Subcutaneous abdominal adipose tissue (tissue), 5 donors: ENCODE measurements at regions not wholly inside any gene's neighbourhood (a gene's known extent, or its start where the extent isn't known, plus 50 kb on each side); places are given as distances from the start of the nearest gene placed in this dataset.

Experiments
- H3K27ac ChIP-seq: one replicate; pipeline ENCODE4 v1.7.0; 2013; ENCODE audit warnings: low read depth, mild to moderate bottlenecking, inconsistent platforms, low read length, moderate library complexity
- H3K27me3 ChIP-seq, 5 donors: one replicate each; pipeline ENCODE4 v1.7.0; 2013; ENCODE audit warnings: low read length in 5 of 5, inconsistent platforms in 1 of 5; ENCODE audit not compliant: control insufficient read depth in 5 of 5, insufficient read depth in 4 of 5
- H3K36me3 ChIP-seq, 5 donors: one replicate each; pipeline ENCODE4 v1.7.0; 2013; ENCODE audit warnings: low read length in 5 of 5; ENCODE audit not compliant: control insufficient read depth in 5 of 5, insufficient read depth in 5 of 5
- H3K4me1 ChIP-seq, 5 donors: one replicate each; pipeline ENCODE4 v1.7.0; 2013; ENCODE audit warnings: low read length in 5 of 5, mild to moderate bottlenecking in 3 of 5, moderate library complexity in 1 of 5; ENCODE audit not compliant: control insufficient read depth in 5 of 5, insufficient read depth in 5 of 5
- H3K4me3 ChIP-seq, 5 donors: one replicate each; pipeline ENCODE4 v1.7.0; 2013; ENCODE audit warnings: low read length in 5 of 5, low read depth in 1 of 5
- H3K9ac ChIP-seq, 5 donors: one replicate each; pipeline ENCODE4 v1.7.0; 2013; ENCODE audit warnings: low read length in 5 of 5, mild to moderate bottlenecking in 4 of 5, moderate library complexity in 3 of 5
- H3K9me3 ChIP-seq, 5 donors: one replicate each; pipeline ENCODE4 v1.7.0; 2013; ENCODE audit warnings: low read length in 5 of 5; ENCODE audit not compliant: control insufficient read depth in 5 of 5
- donor health status: healthy.
- donor health status: healthy.
- donor health status: healthy.
- donor health status: healthy.
- donor health status: healthy.

DNA sequence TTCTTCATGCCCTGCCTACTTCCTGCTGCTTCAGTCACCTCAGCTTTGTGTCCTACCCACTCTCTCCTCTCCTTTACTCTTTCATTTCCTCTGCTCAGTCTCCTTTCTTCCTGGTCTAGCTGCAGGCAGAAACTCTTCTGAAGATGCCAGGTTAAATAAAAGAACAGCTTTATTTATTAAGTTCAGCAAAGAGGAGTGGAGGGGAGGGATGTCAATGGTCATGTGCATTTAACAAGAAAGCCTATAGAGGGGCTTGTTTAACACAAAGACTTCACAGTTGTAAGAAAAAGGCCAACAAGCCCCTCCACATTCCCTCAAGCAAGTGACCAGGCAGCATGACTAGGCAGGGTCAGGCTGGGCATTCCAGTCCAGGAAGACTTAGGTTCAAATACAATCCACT lies 609.2 kb downstream of the INSC start:
- no peak overlapping the region for H3K4me3 ChIP-seq

DNA sequence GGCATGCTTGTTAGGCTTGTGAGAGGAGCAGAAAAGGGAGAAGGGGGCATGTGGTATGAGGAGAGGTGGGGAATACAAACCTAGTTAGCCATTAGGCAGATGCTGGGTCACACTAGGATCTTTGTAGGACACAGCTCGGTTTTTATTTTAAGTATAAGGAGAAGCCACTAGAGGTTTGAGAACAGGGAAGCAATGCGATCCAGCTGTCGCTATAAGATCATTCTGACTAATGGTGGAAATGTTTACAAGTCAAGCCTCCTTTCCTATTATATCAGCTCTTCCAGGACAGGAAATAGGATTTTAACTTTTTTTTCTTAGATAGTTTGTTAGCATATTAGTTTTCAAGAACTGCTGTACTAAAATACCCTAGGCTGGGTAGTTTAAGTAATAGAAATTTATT lies 609.9 kb downstream of the INSC start:
- Histone ChIP-seq H3K27ac (no peak overlapping the region), H3K4me3 (no peak overlapping the region), H3K4me1 (no peaks in the 10 kb centered on the region)

More for the DNA sequence above, 609.2 kb downstream of the INSC start:
- Histone ChIP-seq H3K9ac (no peak overlapping the region), H3K36me3 (no peaks in the 10 kb centered on the region), H3K9me3 (peaks cover 0 to 6% (median 0%) of the 10 kb centered on the region in 5 donors), H3K27ac (no peak overlapping the region), H3K4me1 (no peaks in the 10 kb centered on the region), H3K27me3 (peaks cover 0 to 5% (median 0%) of the 10 kb centered on the region in 5 donors)

DNA sequence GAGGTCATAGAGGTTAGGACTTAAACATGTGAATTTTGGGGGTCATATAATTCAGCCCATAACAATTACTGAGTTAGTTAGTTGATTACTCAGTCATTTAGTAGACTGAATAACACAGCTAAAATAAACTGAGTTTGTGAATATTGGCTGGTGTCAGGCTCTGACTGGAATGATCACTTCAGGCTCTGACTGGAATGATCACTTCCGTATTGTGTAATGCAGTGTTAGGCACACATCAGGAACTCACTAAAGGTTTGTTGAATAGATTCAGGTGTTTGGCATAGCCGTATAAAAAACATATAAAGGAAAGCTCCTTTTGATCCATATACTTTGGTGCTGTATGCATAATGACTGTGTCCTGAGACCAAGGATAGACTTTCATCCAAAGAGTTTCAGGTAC lies 610.5 kb downstream of the INSC start:
- Histone ChIP-seq H3K27ac (no peak overlapping the region), H3K4me3 (no peak overlapping the region), H3K27me3 (peaks cover 0 to 3% (median 0%) of the 10 kb centered on the region in 5 donors), H3K36me3 (no peaks in the 10 kb centered on the region), H3K9me3 (peaks cover 0 to 6% (median 0%) of the 10 kb centered on the region in 5 donors), H3K9ac (no peak overlapping the region), H3K4me1 (no peaks in the 10 kb centered on the region)

More for the DNA sequence above, 609.9 kb downstream of the INSC start:
- no peak overlapping the region for H3K9ac ChIP-seq
- no peaks in the 10 kb centered on the region for H3K36me3 ChIP-seq
- peaks cover 0 to 6% (median 0%) of the 10 kb centered on the region in 5 donors for H3K9me3 ChIP-seq
- H3K27me3 ChIP-seq, result peaks cover 0 to 3% (median 0%) of the 10 kb centered on the region in 5 donors

DNA sequence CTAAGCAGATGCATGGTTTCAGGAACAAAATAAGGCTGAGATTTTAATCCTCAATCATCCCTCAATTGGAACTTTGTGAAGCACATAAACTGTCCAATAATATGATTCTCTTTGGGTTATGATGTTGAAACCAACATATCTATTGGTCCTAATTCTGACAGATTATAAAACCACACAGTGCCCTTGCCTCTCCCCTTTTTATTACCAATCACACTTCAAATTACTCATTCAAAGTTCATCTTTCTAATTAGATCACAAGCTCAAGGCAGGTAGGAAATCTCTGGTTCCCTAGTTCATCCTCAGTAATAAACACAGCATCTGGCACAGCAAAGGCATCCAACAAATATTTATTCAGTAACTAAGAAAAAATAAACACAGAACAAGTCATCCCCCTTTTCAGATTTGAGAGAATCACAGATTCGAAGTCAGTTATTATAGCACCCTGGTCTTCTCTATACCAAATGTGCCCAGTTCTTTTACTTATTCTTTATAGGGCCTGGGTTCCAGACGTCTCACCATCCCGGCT lies 611.6 kb downstream of the INSC start:
- no peaks in the 10 kb centered on the region for H3K36me3 ChIP-seq
- H3K27me3 ChIP-seq, result peaks cover 0 to 3% (median 0%) of the 10 kb centered on the region in 5 donors
- H3K9ac ChIP-seq, result no peak overlapping the region
- no peak overlapping the region for H3K4me3 ChIP-seq
- H3K27ac ChIP-seq, result no peak overlapping the region
- no peaks in the 10 kb centered on the region for H3K4me1 ChIP-seq
- peaks cover 0 to 6% (median 0%) of the 10 kb centered on the region in 5 donors for H3K9me3 ChIP-seq

DNA sequence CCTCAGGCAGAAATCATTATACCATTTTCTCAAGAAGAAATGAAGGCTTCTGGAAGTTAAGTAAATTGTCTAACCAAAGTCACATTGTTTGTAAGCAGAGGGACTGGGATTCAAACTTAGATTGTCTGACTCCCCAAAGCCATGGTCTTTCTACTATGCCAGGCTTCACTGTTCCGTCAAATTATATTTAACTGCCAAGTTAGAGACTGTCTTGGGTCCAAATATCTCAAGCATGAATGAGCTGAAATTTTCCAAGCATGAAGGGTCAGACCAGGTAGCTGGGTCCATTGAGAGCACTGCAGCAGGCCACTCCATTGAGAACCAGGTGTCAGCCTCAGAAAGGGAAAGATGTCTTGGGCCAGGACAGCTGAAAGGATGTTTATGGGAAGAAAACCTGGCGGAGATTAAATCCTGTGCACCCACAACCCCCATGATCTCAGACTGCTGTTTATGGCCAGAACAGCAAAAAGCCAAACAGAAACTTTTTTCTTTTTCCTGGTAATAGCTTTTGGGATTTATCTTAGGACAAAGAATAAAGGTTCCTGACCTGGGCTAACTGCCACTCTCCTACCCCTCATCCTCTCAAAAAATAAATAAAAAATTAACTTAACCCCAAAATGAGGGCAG lies 612.3 kb downstream of the INSC start:
- Histone ChIP-seq H3K4me1 (no peaks in the 10 kb centered on the region), H3K27me3 (peaks cover 0 to 3% (median 0%) of the 10 kb centered on the region in 5 donors), H3K9ac (no peak overlapping the region), H3K4me3 (no peak overlapping the region), H3K36me3 (no peaks in the 10 kb centered on the region), H3K9me3 (peaks cover 0 to 4% (median 0%) of the 10 kb centered on the region in 5 donors), H3K27ac (no peak overlapping the region)

DNA sequence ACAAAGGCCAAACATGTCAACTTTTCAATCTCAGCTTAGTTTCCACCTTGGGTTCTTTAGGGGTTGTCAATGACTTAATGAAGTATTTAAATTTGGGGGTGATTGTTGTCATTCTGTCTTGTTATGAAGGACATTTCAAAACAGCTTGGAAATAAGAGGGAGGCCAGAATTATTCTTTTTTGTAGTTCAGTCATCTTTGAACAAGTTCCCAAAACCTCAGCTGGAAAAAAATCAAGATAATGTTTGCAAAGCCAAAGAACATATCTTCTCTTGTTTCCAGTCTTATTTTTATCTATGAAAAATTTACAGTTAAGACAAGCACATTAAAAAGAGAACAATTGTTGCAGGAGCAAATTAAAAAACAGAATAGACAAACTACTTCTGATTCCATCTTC lies 612.8 kb downstream of the INSC start:
- H3K4me1 ChIP-seq, result no peaks in the 10 kb centered on the region
- peaks cover 0 to 3% (median 0%) of the 10 kb centered on the region in 5 donors for H3K27me3 ChIP-seq
- no peak overlapping the region for H3K9ac ChIP-seq
- H3K9me3 ChIP-seq, result no peaks in the 10 kb centered on the region
- H3K27ac ChIP-seq, result no peak overlapping the region
- no peaks in the 10 kb centered on the region for H3K36me3 ChIP-seq
- no peak overlapping the region for H3K4me3 ChIP-seq

DNA sequence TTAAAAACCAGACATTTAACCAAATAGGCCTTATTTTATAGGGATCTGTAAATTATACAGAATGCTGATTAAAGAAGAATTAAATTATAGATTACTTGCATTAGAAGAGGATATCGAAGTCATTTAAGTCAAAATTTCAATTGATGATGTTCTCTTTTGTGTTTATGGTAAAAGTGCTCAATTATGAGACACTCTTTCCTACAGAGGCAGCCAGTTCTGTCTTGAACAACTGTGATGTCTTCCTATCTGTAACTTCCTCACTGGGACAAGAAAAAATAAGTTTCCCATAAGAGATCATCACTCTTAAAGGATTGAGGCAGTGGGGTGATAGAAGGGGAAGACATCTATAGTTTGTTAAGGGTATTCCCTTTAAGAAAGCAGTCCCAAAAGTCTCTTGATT lies 613.5 kb downstream of the INSC start:
- Histone ChIP-seq H3K9me3 (no peaks in the 10 kb centered on the region), H3K27ac (no peak overlapping the region)

DNA sequence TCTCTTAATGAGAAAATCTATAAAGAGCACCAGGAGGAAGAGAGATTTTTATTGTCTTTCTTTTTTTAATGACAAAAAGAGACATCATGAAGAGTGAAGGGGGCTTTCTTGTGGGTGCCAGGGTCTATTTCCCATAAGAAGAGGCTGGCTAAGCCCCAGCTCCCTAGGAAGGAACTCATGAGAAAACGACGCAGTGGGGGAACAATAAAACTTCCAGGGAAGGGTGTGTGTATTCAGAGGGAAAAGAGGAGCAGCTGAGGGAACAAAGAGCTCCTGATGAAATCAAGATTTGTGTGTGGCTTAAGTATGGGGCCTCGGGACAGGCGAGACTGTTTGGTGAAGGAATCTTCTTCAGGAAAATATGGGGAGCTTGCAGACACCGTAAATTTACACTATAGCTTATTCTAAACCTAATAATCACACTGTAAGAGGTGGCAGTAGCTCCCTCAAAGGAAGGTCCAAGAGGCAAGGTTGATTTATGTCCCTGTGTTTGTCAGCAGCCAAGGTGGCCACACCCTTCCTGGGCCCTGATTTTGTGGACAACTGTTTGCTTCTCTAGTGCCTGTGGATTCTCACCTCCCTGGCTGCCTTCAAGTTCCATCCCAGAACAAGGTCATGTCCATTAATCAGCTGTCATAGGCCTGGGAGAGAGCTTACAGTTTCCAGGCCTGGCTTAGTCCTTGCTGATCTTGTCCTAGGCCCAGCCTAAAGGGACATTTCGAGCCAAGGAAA lies 615.7 kb downstream of the INSC start:
- no peaks in the 10 kb centered on the region for H3K9me3 ChIP-seq
- no peaks in the 10 kb centered on the region for H3K4me1 ChIP-seq
- H3K36me3 ChIP-seq, result no peaks in the 10 kb centered on the region
- H3K27me3 ChIP-seq, result no peaks in the 10 kb centered on the region
- no peak overlapping the region for H3K4me3 ChIP-seq
- H3K27ac ChIP-seq, result no peak overlapping the region
- no peak overlapping the region for H3K9ac ChIP-seq

More for the DNA sequence above, 613.5 kb downstream of the INSC start:
- no peaks in the 10 kb centered on the region for H3K4me1 ChIP-seq
- peaks cover 0 to 3% (median 0%) of the 10 kb centered on the region in 5 donors for H3K27me3 ChIP-seq
- H3K4me3 ChIP-seq, result no peak overlapping the region
- no peaks in the 10 kb centered on the region for H3K36me3 ChIP-seq
- no peak overlapping the region for H3K9ac ChIP-seq

DNA sequence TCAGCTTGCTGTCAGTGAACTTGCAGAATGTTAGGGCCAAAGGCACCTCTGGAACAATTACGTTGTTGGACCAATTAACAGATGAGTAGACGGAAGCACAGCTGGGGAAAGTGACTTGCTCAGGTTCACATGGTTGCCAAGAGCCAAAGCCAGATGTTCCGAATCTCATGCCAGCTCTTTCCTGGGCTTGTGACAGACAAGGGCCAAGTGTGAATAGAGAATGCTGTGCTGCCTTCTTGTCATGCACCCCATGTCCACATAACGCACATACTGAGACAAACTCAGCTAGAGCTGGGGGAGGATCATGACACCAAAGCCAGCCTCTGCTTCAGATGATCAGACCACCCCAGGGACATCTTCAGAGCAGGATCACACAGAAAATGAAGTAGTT lies 616.3 kb downstream of the INSC start:
- Histone ChIP-seq H3K4me3 (no peak overlapping the region), H3K9me3 (no peaks in the 10 kb centered on the region), H3K27me3 (no peaks in the 10 kb centered on the region), H3K36me3 (no peaks in the 10 kb centered on the region), H3K9ac (no peak overlapping the region), H3K4me1 (no peaks in the 10 kb centered on the region), H3K27ac (no peak overlapping the region)

DNA sequence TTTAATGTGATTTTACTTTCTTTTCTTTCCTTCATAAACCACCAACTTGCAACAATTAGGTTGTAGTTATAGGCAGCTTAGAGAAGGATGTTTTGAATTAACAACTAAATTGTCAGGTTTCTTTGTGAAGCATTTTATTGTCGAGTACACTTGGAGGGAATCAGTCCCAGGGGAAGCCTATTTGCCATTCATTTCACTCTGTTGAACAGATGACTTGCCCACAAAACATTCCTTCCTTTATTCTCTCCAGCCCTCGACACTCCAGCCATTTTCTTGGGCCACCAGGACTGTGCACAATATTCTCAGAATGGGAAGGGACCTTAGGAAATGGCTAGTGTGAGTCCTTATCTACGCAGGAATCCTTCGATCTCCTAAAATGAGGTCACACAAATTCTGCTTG lies 620.6 kb downstream of the SOX6 start:
- no peak overlapping the region for H3K4me3 ChIP-seq
- no peaks in the 10 kb centered on the region for H3K9me3 ChIP-seq
- no peaks in the 10 kb centered on the region for H3K4me1 ChIP-seq
- H3K27me3 ChIP-seq, result peaks cover 0 to 3% (median 0%) of the 10 kb centered on the region in 5 donors
- no peak overlapping the region for H3K27ac ChIP-seq
- H3K36me3 ChIP-seq, result no peaks in the 10 kb centered on the region
- H3K9ac ChIP-seq, result no peak overlapping the region
